HT-29 (cell line): ENCODE measurements at regions not wholly inside any gene's neighbourhood (a gene's known extent, or its start where the extent isn't known, plus 50 kb on each side); places are given as distances from the start of the nearest gene placed in this dataset.

ENCODE experiments used
- DNase-seq: peaks from one replicate; pipeline ENCODE4 v3.0.0-alpha.2; 2015; ENCODE audit warnings: low spot score

GRCh38 chr2:12164689-12165088 lies 418.3 kb downstream of the LPIN1 start:
- no peak for DNase-seq

DNA sequence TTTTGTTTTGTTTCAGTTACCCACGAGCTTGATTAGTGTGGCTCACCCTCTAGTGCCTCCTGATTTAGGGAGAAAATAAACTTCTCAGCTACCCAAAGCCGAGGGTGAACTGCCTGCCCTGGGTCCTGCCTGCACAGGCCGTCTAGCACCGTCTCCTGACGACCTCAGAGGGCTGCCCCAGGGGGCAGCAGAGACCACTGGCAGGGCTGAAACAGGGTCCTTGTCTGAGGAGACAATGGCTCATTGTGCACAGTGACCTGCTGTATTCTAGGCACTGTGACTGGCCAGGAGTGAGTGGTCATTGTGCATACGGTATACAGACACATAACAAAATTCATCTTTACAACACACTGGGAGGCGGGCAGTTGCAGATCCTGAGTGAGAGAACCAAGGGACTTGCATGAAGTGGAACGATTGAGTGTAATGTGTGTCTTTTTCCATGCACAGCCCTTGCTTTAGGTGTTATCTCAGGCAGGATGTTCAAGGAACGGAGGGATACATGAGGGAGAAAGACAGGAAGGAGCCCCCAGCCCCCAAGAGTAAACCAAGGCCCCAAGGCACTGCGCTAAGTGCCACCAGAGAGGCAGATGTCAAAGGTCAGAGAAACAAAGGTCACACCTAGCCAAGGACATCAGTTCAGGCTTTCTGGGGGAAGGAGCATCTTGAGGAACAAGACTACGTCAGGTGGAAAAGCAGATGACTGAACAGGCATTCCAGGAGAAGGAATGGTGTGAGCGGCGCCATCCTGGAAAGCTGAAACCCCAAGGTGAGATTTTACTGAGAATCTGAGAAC lies 421.3 kb downstream of the LPIN1 start:
- no peak for DNase-seq

DNA sequence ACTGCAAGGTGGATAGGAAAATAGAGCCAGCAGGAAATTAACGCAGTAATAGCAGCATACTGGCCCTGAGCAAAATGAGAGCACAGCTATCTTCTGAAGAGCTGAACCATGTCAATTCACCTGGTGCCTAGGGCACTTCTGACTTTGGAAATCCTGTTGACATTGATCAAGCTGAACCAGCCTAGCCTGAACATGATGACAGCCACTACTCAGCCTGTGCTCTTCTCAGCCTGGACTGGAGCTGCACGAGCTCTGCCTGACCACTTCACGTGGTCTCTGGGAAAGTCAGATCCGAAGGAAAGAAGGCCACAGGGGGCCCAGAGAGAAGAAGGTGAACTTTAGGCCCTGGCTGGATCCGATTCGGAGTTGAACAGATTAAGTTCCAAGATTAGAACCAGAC lies 421.9 kb downstream of the LPIN1 start:
- no peak for DNase-seq

GRCh38 chr2:12168791-12169388 lies 422.5 kb downstream of the LPIN1 start:
- no peak for DNase-seq

DNA sequence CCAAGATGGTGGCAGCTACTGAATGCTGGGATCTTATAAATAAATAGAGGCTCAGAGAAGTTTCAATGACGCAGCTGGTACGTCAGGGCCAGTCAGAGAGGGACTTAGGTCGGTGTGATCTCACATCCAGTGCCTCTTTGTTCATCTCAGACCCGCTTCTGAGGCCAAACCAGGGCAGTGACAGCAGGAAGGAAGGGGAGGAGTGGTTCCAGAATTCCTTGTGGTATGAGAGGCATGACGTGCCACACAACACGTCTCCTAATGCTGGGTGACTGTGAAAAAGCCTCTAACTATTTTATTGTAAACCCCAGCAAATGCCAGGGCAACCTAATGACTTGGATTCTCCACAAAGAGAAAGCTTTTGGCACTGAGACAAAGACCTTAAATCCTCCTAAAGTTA lies 423.3 kb downstream of the LPIN1 start:
- DNase-seq, result no peak

DNA sequence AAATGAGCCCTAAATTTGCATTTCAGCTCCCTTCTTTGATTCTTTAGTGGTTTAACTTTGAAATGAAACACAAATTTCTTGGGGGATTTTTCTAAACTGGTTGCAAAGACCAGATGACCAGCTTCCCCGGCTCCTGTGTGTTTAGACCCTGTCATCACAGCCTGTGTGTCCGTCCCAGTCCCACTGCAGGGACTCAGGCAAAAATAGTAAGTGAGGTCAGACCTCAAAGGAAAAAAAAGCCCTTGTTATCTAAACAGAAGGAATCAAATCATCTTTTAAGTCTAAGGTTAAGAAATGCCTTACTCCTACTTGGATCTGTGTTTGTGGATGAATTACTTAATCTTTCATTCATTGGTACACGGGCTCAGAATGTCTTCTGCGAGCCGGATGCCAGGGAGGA lies 423.7 kb downstream of the LPIN1 start:
- no peak for DNase-seq

- no peak for DNase-seq
Observed at GRCh38 chr2:12173271-12173942, 427.0 kb downstream of the LPIN1 start.

DNA sequence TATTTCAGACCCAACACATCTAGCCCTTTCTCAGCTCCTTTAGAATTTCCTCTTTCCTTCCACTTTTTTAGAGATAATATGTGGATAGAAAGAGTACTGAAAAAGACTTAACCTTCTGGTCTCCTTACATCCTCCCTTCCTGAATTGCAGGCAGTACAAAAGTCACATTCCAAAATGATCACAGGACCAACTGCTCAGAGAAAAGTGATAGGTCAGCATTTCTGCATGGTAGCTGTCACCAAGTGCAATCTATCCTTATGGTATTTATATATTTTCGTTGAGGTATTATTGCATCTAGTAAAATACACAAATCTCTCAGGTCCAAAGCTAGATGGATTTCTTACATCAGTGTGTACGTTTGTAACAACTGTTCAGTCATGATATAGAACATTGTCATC lies 427.5 kb downstream of the LPIN1 start:
- no peak for DNase-seq

DNA sequence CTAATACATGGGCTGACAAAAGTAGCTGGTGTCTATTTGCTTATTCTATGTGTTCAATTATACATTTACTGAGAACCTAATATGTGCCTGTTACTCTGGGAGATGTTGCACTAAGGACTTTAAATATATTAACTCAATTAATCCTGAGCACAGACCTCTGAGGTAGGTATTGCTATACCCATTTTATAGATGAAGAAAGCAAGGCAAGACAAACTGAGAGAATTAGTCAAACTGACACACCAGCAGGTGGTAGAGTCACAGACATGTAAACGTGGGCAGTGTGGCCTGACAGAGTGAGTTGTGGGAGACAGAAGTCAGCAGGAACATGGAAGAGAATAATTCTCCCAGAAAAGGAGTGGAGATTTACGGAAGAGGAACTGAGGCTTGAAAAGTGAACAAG lies 428.9 kb downstream of the LPIN1 start:
- no peak for DNase-seq

DNA sequence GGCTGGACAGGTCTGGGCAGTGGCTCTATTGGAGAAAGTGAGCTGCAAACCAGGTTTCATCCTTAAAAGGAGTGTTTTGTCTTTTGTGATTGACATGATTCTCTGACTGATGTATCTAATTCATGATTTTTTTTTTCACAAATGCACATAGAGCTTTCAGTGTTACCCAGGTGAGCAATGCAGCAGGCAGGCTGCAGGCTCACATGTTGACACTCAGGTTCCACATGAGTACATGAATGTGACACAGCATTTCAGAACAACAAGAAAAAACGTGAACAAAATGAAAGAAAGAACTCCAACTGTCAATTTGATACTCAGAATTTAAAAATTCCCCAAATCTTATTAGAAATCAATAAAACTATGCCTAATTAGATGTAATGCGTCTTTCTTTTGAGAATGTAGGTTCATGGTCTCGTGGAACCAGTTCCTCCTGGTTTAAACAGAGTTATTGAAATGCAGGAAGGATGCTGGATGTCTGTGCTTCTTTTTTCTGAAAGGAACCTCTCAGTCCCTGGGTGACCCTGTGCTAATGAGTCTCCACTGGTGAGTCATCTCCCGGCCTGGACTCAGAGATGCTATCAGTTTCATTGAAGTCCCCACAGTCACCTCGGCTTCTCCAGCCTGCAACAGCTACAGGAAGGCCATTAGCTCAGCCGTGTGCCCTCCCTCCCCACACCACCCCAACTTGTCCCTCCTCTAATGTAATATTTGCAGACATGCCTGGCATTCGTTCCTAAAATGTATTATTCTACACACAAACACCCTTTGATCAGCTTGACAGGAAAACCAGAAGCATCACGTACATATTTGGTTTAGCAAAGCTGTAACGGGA lies 430.4 kb downstream of the LPIN1 start:
- DNase-seq, result peak; percentile 41

GRCh38 chr2:12177455-12178288 lies 431.2 kb downstream of the LPIN1 start:
- no peak for DNase-seq

DNA sequence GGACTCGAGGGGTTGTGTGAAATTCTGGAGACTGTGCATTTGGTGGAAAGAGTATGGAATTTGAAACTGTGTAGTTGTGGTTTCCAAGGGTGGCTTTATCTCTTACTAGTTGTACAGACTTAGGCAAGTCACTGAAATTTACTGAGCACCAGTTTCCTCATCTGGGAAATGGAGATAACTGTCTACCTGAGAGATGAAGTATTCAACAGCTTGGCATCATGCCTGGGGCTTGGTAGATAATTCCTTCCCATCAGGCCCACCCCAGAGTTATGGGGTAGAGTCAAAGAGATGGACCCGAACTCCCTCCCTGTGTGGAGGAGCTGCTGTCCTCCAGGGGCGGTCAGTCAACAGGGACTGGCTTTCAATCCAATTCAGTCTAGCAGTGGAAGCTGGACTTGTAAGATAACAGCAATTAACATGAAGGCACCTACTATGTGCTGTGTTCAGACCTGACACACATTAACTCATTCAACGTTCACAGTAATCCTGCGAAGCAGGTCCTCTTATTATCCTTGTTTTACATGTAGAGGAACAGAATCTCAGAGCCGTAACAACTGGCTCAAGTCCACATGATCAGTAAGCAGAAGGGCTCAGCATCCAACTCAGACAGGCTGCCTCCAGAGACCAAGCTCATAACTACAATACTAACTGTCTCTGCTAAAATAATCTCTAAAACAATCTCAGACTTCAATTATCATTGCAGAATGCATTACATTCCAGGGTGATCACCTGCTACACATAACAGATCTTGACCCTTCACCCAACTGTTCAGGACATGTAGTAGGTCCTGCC lies 432.1 kb downstream of the LPIN1 start:
- no peak for DNase-seq

- no peak for DNase-seq
Observed at GRCh38 chr2:12180031-12180430, 433.6 kb downstream of the LPIN1 start.

- no peak for DNase-seq
Observed at GRCh38 chr2:12183032-12183645, 436.7 kb downstream of the LPIN1 start.

- no peak for DNase-seq
Observed at GRCh38 chr2:12192762-12193161, 446.3 kb downstream of the LPIN1 start.

DNA sequence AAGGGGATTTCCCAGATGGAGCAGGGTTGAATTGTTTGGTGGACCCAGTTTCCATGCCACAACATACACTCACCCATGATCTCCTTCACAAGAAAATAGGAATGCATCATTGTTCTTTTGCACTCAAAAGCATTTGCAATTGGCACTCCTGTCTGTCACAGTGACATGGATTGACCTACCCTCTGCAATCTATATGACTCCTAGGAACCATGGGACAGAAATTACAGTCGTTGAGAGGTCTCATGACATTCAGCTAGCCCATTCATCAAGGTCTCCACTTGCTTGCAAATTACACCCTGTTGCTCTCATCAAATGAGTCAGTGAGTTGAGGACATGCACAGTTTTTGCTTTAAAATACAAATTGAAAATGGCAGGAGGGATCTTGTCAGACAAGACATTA lies 448.5 kb downstream of the LPIN1 start:
- DNase-seq, result no peak

GRCh38 chr2:12196495-12196894 lies 450.1 kb downstream of the LPIN1 start:
- DNase-seq, result no peak

DNA sequence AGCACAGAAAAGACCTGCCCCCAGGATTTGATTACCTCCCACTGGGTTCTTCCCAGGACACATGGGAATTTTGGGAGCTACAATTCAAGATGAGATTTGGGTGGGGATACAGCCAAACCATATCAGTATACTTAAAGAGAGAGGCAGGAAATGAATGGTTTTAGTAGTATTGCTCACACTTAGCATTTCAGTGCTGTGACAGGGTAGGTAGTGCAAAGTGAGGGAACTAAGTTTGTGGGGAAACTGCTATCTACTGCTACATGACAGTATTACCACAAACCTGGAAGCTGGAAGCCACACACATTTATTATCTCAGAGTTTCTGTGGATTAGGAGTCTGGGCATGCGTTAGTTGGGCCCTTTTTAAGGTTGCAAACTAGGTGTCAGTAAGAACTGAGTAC lies 450.7 kb downstream of the LPIN1 start:
- no peak for DNase-seq

GRCh38 chr2:12199491-12200211 lies 453.2 kb downstream of the LPIN1 start:
- no peak for DNase-seq
